ENCODE measurements at regions not wholly inside any gene's neighbourhood (a gene's known extent, or its start where the extent isn't known, plus 50 kb on each side); places are given as distances from the start of the nearest gene placed in this dataset.

DNA sequence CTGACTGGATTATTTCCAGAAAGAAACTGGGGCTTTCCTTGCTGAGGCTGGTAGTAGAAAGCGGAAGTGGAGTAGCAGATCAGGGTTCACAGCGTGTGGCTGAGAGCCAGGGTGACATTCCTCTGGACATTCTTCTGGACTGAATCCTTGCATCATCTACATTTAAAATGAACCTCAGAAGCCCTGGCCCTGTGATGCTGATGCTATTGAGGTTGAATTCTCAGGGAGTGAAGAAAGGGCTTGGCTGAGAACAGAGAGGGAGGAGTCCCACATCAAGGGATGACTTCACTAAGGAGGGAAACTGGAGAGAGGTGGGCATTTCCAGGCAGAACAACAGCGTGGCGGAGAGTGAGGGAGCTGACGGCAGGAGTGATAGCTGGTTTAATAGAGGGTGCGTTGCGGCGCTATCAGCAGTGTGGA, 102.3 kb upstream of the LMO4 start:
- no peak for DNase-seq

DNA sequence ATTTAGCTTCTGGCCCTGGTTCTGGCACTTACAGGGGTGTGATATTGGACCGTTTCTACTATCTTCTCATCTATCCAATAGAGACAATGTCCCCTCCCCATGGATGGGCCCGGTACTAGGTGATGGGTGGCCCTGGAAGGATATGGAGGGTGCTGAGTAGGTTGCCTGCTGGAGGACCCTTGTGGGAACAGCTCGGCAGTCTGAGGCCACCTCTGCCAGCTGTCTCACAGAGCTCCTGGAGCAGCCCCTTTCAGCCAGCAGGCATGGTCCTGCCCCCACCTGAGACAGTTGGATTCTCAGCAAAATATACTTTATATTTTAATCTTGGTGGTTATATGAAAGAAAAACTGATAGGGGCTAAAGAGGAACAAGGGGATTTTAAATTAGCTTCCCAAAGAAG, 101.0 kb upstream of the LMO4 start:
- DNase-seq, result no peak

DNA sequence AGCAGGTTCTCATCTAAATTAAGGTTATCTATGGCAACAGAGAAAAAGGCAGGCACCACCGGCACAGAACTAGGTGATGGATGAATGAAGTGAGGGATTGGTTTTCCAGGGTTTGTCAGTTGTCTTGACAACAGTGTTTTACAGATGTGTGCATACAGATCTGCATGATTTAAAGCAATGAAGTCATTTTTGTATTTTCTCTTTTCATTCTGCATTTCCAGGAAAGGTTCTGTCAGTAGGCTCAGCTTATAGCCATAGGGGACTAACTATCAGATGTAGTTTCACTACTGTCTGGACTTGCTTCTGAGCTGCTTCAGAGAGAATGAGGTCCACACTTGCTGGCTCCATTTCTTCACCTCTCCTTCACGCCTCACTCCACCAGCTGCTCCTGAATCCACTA, 98.2 kb upstream of the LMO4 start:
- DNase-seq, result no peak

DNA sequence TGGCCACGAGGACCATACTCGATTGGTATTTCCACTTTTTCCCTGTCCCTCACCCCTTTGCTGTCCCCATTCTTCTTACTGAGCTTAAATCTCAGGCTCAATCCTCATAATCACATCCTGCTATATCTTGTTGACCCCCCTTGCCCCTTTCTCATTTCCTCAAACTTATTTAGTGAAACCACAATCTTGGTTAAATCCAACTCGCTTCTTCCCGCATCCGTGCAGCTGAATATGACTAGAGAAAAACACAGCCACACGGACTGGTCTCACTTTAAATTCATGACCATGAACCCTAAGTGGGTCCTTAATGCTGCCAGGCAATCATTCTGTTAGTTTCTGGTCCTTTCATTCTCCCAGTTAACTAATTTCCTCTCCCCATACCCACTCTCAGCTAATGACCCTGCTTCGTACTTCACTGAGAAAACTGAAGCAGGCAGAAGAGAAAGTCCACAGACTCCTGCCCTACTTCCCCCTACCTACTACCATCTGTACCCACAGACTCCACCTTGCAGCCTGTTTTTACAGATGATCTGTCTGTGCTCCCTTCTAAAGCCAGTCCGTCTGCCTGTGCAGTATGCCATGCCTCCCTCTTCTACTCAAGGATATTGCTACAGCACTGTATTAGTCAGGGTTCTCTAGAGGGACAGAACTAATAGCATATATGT, 96.8 kb upstream of the LMO4 start:
- DNase-seq, result no peak

DNA sequence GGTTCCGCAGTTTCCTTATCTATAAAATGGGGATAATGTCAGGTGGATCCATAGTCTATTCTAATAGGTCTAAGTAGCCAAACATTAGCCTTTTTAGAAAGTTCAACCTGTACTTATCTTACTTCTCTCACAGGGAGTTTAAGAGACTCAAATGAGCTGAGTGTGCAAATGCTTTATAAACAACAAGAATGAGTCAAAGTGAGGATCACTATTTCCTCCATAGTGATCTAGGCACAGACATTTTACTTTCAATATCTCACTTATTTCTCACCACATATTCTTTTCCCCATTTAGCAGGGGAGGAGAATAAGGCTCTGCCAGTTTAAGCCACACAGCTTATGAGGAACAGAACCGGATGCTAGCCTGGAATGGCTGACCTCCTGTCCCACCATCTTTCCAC, 92.1 kb upstream of the LMO4 start:
- DNase-seq, result no peak

DNA sequence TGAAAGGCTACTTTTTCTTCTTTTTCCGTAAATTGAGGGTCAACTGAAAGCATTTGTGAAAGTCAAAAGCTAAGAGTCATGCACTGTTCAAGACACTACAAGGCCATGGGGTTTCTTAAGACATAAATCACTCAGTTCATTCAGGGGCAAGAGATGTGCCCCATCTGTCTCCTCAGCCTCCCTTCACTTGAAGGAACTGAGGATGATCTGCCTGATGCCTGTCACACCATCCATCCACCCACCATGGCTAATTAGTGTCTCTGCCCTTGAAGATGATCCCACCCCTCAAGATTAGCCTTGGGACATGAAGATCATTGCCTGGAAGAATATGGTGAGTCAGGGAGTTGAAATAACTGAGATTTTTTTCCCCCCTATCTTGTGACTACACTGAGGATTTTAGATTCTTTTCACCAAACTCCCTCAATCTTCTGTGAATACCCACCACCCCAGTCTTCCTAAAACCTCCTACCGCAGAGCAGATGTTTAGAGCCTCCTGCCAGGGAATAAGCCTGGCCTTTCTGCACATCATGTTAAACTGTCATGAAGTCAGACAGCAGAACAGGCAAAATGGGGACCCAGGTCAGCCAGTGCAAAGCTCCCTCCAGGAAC, 88.6 kb upstream of the LMO4 start:
- DNase-seq, result no peak

DNA sequence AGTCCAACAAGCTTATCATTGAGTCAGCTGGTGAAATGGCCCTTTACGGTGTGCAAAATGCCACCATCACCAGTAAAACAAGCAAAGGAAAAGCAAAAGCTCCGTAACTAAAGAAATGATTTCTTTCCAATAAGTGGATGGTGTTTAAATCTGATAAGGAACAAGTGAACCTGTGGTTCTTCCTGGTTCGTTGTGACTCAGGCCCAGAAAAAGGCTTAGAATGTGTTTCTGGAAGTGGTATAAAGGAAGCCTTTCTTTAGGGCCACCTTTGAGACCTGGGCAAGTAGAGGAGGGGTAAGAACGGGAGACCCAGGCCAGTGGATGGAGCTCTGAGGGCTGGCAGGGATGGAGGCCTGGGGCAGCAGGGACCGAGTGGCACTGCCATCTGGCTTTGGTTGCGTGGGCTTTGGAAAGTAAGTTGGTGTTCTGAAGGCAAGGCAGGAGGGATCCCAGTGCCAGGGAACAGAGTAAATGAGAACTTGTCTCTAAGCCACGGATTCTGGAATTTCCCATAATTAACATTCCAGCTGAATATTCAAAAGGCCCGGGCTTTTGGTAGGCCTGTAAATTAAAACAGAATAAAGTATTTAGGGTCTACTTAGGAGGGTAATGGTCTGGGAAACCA, 87.9 kb upstream of the LMO4 start:
- no peak for DNase-seq

DNA sequence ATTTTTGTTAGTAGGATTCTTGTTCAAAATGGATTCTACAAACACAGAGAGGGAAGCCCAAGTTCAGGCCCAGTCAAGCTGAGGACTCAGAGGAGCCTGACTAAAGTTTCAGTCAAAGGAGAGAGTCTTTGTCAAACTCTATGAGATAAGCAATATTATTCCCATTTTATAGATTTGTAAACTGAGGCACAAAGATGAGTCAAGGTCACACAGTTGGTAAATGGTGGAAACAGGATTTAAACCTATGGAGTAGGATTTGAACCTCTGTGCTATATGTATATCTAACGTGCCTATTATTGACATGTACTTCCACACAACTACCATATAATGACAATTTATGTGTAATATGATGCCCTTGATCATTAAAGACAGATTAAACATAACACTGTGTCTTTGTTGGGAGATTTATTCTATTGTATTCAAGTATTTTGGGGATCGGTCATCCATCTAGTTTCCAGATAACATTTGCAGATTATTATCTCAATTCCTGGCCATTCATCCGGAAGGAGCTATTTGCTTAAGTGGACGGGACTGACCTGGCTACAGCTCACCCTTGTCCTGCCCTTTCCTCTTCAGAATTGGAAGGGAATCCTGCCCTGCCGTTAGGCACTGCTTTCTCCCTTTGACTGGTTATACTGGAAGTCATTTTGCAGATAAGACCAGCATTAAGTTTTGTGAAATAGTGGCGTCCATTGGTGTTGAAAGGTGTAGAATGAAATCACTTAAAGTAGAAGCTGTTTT, 86.1 kb upstream of the LMO4 start:
- no peak for DNase-seq

DNA sequence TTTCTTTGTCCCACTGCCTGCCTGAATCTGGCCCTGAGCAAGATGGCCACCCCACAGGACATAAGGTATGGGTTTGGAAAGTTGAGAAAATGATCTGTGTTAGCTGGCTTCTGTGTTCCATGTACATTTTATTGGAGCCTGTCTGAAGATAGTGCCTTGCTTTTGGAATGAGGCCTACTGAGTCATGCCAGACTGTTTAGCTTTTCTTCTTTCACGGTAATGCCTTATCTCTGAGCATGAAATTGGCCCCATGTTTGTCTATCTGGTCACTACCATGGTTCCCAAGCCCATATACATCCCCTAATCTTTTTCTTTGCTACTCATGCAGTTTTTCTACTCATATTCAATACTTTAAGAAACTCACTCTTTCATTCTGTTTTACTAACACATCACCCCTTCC, 85.1 kb upstream of the LMO4 start:
- DNase-seq, result no peak

DNA sequence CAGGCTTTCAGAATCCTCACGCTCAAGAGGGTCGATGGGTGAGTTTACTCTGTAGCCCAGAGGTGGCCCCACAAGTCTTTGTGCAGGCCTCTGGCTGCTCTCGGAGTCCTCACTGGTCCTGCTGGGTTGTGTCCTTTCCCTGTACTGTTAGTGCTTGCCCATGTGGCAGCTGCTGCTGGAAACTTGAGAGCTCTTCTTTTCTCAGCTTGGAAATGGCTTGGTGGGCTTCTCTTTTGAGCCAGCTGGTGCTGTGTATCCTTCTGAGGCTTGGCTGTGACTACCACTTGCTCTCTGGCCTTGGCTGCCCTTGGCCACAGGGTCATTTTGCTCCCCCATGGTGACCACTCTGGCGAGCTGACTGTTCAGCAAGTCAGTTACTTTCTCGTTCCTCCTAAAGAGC, 82.2 kb upstream of the LMO4 start:
- DNase-seq, result no peak

DNA sequence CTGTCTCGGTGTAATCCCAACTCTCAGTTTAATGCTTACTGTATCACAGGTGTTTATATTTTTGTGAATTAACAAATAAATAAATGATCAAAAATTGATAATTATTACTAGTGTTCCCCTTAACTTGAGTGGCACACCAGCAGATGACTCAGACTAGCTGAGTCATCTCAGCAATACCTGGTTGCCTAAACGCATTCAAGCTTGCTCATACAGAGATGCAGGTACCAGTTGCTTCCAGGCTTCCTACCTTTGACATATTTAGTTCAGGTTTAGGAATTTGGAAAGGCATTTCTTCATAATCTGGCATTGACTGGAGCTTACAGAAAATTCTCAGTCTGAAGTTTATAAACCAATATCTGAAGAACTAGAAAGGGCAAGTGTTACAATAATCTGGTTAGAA, 78.9 kb upstream of the LMO4 start:
- DNase-seq, result no peak

DNA sequence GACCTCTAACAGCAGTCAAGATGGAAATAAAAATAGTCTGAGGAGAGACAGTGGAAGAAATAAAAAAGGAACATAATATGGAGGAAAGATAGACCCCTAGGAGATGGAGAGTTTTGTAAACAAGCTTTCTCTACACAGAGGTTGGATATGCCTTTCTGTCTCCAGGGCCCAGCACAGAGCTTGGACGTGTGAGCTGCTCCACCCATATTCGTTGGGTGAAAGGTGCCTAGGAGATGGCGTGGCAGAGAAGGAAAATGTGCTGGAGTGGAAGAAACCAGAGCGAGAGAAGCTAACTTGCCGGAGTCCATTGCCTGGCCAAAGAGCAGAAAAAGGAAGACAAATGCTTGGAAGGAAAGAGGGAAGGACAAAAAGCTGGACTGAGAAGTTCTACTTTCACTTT, 78.3 kb upstream of the LMO4 start:
- no peak for DNase-seq

DNA sequence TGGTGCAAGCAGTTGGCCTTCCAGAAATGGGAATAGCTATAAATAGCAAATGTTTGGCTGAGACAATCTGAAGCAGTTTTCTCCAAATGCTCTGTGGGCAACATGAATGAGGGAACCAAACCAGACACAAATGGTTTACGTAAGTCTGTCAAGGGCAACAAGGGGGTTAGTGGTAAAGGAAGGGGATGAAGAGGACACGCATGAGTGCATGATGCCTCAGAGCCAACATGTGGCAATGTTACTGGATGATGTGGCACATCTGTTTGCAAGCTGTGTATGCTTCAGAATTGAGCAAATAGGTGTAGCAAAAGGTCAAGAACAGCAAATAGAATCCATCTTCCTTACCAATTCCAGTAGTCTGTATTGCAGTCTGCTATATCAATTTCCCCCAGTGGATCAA, 76.3 kb upstream of the LMO4 start:
- DNase-seq, result no peak

DNA sequence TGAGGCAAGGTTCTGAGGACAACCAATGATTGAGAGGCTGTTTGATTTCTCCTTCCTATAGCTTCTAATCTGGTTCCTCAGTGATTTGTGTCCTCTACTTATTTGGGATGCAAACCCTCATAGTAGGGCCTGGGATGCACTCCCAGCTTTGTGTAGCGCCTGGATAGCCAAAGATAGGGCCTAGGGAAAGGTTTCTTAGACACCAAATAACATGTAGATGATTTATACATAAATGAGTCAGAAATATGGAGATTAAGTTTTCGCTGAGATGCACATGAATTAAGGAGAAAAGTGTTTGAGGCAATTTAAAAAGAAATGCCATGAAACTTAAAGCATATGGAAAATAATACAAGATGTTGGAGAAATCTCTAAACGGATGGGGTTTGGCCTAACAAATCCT, 66.0 kb upstream of the LMO4 start:
- DNase-seq, result no peak

DNA sequence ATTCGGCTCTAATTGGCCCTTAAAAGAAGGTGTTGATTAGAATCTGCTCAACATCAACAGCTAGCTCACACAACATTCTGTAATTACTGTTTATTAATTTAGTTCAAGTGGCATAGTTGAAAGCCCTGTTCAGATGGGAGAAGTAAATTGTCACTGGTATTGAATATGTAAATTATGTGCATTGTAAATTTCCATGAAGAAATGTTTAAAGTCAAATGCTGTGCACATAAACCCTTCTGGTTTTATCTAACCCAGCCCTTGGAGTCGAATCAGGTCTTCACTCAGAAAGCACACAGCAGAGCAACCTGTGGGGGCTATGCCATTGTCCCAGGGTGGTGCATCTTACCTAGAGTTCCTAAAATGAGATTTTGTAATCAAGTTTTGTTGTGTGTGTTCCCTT, 65.4 kb upstream of the LMO4 start:
- no peak for DNase-seq

DNA sequence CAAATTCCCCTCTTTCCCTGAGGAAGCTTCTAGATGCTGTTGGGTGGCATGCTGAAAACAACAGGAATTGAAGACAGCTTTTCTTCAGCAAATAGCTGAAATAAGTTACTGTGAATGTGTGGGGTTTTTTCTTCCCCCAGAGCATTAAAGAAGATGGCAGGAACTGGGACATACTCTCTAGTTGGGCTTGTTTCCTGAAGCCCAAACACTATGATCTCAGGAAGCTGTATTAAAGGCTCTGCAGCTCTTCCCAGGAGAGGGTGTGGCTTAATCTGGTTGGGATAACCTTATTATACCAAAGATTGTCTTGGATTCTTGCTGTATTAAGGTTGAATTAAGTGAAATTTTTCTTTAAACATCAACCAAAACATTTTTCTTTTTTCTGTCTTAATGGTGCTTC, 64.9 kb upstream of the LMO4 start:
- no peak for DNase-seq

DNA sequence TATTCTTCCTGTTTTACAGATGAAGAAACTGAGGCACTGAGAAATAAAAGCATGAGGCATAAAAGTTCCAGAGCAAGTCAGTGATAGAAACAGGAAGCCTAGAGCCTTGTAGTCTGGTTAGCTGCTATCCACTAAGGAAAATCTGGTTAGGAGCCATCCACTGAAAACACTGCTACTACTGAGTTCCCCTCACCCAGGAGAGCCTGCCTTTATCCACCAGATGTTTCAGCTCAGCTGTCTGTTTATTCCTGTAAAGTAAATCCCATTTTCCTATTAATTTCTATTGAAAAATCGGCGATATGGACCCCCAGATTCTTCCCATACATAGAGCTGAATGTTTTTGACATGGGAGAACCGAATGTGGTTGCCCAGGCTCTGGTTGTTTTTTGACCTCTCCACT, 63.7 kb upstream of the LMO4 start:
- no peak for DNase-seq

DNA sequence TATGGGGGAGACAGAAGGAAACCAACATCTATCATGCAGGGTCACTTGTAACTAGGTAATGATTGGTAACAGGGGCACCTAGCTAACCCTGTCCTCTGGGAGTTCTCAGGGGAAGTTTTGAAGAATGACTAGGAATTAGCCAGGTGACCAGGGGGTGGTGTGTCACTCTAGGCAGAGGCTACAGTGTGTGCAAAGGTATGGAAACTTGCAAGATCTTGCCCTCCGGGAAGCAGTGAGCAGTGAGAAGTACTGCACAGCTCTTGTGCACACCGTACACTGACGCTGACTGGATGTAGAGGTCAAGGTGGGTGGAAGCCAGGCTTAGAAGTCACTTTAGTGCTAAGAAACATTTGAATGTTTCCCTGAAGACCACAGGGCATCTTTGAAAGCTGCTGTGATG, 62.9 kb upstream of the LMO4 start:
- DNase-seq, result no peak

DNA sequence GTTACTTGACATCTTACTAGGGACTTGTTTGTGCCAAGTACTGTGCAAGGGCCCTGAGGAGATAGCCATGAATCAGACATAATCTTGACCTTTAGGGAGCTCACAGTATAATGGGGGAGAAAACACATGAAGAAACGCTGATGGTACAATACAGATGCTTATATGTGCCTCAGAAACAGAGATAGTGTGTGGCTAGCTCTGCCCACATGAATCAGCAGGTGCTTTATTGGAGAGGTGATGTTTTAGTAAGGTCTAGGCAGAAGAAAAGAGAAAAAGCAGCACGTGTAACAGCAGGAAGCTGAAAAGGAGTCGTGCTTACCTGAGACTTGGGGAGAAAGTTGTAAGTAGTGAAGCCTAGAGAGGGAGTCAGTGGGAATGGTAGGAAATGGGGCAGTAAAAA, 60.6 kb upstream of the LMO4 start:
- no peak for DNase-seq

DNA sequence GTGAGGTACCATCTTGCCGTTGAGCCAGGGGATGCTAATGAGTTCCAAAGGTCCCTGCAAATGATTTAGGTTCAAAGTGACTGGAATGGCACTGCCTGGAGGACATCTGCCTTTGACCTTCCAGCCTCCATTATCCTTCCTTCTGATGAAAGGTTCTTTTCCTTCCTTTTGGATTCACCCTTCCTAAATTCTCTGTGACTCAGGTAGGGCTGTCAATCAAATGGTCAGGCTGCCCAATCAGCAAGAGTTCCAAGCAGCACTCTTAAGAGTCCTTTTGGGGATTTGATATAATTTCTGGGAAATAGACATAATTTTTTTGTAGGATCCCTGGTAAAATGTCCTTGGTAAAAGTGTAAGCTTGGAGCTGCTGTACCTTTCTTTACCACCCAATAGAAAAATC, 58.8 kb upstream of the LMO4 start:
- no peak for DNase-seq

DNA sequence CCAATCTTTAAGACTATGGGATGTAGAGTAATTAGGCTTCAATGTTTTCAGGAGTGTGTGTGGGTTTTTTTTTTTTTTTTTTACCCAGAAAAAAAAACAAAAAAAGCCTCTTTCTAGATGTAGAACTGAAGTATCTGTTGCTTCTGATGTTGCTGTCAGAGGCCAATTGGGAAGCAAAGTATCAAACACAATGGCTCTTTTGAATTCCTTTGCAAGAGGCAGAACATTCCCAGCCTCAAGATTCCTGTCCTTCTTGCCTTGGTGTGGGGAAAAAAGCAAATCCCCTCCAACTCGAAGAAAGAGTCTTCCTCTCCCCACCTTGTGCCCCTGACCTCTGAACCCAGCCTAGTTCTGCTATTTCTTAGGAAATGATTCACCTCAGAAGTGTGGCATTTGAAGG, 55.4 kb upstream of the LMO4 start:
- DNase-seq, result no peak

DNA sequence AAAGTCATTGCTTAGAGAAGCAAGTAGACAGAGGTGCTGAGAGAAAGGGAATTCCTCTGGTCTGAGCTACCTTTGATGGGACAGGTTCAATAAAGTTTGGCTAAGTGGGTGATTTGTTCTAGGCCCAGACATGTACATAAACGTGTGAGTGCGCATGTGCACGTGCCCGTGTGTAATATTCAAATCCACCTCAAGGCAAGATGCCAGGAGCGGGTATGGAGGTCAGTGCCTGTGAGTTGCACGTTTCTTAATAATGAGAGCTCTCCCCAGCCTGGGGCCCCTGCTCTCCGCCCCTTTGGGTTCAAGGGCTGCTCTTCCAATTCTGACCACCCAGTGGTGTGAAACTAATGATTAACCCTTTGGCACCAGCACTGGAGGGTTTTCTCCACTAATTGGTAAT, 53.8 kb upstream of the LMO4 start:
- no peak for DNase-seq

DNA sequence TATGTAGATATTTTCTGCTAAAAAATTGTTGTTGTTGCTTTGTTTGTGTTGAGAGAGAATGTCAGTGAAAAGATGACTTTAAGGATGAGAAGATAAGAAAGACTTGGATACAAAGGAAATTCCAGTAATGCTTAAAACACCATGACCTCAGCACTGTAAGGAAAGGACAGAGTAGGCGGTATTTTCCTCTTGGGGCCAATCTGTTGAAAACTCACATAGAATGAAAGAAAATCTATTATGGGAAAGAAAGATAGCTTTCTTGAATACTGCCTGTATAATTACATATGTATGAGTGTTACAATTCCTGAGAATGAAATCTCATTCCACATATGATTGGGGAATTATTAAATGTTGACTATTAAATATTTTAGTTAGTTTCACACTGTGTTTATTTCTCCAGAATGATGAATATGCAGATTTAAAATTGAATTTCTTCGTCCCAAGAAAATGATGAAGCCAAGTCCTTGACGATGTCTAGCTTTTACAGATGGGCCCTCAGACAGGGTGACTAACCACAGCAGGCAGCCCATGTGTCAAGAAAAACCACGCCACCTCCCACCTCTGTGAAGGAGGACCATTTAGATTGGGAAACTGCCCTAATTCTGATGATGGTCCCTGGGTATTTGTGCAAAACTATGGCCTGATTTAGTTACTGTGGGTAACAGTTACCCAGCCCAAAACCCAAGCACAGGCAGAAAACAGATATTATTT, 49.7 kb upstream of the LMO4 start:
- no peak for DNase-seq
